Amniotic epithelial cell (primary cell): ENCODE measurements at regions not wholly inside any gene's neighbourhood (a gene's known extent, or its start where the extent isn't known, plus 50 kb on each side); places are given as distances from the start of the nearest gene placed in this dataset.
"Not testable (repeated sequence)": the region's sequence is repeated elsewhere in the genome, so short reads cannot be mapped to it uniquely, and the experiment has no call there.

Source experiments
- DNase-seq: peaks from one replicate; pipeline ENCODE4 v3.0.0-alpha.2; 2010; ENCODE audit warnings: low read depth

DNA sequence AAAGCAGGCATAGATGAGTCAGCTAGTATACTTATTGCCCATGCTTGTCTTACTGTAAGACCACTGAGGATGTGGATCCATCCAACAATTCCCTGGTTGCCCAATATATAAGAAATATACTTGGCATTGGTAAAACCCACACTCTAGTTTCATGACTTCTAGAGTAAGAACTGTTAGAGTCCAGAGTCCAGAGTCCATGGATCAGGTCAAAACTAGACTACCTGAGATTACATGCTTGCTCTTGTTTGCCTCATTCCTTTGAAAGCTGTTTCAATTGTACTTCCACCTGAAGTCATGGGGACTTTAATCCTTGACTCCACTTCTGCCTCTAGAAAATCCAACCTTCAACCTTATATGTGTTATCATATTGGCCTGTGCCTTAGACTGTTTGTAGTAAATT, 707.6 kb upstream of the FAM98A start:
- no peak for DNase-seq

DNA sequence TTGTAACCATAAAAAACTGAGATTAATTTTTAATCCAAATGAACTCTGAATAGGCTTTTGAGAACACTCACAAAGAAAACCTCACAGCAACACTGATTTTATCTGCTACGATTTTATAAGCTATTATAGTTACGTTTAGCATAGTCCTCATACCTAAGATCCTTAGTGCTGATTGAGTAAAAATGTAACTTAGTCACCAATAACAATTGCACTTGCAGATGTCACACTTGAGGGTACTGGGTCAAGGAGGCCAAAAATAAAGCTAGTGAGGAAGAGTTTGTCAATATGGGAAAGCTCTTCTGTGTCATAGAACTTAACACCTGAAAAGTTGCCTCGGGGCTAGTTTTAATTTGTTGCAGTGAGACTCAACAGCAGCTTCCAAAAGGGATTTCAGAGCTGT, 706.5 kb upstream of the FAM98A start:
- no peak for DNase-seq

DNA sequence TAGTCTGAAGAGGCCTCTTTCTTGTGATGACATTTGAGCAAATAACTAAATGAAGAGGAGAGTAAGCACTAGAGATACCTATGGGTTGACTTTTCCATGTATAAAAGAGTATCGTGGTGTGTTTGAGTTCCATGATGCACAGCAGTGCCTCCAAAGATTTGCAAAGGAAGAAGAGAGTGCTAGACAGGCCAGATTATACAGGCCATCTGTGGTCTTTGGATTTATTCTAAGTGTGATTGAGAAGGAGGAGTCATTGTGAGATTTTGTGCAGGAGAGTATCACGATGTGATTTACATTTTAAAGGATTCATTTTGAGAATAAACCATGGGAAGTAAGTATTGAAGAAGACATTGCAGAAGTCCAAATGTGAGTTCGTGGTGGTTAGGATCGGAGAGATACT, 695.9 kb upstream of the FAM98A start:
- no peak for DNase-seq

DNA sequence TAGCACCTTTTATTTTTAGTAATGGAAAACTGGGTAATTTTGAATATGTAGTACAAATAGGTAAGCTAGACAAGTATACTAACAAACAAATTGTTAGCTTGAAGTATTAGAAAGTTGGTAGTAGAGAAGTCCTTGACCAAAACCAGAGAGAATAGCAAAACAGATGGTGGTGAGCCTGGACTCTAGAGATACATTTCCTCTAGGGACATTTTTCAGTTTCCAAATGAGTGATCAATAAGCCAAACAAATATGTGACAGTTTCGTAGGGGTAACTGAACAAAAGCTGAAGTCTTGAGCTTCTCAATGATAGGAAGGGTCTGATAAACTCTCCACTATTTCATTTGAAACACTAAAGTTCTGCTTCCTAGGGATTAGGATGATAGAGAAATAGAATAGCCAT, 692.0 kb upstream of the FAM98A start:
- no peak for DNase-seq

DNA sequence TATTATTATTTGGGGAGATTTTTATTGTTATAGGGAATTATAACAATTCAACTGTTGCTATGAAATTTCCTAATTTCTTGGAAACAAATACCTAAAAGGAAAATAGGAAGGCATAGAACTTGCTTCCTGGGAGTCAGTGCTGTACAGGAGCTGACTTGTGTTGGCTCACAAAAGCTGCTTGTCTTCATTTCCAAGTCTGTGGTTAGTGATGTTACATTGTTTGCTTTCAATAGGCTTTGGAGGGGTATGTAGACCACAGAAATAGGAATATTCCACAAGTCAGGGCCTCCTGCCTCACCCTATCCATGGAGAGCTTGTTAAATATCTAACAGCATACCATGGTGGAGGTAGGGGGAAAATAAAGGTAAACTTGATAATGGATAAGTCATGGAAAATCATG, 688.9 kb upstream of the FAM98A start:
- no peak for DNase-seq

DNA sequence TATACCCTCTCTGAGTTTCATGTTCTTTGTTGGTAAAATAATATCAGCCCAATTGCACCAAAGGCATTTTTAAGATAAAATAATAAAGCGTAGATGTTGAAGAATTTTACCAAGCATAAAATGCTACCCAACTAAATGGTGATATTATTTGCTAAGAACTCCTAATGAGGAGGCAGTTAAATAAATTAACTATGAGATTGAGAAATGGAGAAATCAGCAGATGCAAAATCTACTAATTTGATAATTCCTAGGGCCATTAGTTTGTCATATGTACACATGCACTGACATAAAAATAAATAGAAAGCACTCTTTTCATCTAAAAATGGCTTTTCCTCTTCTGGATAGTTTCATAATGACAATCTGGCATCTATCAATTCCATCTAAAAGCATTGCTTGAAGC, 681.5 kb upstream of the FAM98A start:
- DNase-seq: no peak

DNA sequence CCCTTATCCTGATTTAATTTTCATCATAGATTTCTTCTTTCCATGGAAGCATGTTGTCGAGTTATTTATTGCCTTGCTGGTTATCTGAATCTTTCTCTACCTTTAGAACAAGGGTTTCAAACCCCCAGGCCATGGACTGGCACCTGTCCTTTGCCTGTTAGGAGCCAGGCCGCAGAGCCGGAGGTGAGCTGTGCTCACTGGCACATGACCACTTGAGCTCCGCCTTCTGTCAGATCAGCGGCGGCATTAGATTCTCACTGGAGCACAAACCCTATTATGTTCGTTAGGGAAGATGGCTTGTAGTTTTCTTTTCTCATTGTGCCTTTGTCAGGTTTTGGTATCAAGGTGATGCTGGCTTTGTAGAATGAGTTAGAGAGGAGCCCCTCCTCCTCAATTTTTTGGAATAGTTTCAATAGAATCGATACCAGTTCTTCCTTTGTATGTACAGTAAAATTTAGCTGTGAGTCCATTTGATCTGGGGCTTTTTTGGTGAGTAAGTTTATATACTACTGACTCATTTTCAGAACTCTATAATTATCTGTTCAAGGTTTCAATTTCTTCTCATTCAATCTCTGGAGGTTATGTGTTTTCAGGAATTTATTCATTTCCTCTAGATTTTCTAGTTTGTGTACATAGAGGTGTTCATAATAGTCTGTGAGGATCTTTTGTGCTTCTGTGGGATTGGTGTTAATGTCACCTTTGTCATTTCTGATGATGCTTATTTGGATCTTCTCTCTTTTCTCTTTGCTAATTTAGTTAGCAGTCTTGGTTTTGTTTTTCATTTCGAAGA, 668.0 kb upstream of the FAM98A start:
- no peak for DNase-seq

DNA sequence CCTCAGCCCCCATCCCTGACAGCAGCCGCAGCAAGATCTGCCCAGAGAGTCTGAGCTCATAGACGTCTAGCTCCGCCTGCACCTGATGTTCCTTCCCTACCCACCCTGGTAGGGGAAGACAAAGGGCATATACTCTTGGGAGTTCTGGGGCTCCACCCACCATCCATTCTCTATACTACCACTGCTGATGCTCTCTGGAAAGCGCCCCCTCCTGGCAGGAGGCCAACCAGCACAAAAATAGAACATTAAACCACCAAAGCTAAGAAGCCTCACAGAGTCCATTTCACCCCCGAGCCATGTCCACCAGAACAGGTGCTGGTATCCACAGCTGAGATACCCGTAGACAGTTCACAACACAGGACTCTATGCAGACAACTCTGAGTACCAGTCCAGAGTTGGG, 662.6 kb upstream of the FAM98A start:
- DNase-seq: no peak

DNA sequence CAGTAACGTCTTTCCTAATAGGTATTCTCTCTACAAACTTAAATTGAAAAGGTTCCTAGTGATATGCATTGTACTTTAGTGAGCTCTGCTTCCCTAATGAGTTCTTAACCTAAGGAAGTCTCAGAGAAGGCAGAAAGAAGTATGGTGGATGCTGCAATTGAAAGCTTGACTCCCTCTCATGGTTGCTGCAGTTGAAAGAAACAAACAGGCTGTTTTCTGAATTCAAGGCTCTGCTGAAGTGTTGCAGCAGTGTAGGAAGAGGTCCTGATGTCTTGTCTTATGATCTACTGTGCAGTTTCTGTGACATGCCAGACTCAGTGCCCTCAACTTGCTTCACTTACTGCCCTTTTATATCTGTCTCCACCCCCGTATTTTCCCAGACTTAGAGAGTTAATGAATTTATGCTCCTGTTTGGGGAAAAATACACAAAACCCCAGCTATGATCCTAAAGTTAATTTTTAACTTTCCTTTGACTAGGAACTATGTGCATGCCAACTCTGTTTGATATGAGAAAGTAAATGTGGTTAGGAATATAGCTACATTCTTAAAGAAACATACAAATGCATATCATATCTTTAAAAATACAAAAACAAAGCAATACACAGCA, 655.3 kb upstream of the FAM98A start:
- DNase-seq: no peak

DNA sequence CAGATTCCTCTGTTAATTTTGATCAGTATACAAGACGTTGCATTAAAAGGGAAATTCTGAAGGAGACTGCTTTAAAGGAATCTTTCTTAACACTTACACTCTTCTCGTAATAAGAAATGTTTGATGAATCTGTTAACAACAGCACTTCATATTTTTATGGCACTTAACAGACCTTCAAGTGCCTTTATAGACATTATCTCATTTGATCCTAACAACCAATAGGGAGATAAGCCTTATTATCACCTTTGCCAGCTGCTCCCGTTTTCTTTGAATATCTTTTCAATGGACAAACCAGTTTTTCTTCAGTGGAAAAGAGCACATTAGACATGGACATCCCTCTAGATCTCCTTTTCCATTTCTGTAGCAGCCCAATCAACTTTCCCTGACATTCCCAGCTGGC, 653.0 kb upstream of the FAM98A start:
- DNase-seq: no peak

DNA sequence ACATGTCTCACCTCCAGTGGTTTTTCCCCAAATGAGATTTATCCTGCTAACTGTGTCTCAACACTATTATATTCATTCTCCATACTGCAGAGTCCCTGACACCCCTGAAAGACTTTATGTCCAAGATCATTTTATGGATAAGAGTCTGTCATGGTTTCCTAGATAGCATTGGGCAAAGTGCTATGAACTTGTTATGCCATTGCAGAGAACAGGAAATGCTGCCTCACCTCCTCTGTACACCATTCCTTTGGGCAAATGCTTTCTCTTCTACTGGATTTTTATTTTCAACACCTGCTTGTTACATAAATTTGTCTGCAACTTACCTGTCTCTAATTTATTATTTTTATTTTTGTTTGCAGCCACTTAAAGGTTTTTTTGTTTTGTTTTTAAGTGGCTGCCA, 652.5 kb upstream of the FAM98A start:
- no peak for DNase-seq

DNA sequence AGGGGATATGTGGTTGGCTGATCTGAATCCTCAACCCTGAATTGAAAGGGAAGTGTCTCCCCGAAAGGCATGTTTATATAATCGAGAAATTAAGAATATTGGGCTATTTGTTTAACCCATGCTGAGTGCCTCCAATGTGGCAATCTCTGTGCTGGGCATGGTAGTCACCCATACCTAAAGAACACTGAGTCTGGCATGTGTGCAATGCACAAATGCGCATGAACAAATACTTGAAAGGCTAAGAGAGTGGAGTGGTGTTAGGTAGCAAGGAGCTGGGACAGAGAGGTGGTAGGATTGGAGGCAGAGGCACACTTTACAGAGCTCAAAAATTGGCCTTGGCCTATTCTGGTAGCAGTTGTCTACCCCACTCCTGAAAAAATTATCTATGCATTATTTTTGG, 645.1 kb upstream of the FAM98A start:
- no peak for DNase-seq

DNA sequence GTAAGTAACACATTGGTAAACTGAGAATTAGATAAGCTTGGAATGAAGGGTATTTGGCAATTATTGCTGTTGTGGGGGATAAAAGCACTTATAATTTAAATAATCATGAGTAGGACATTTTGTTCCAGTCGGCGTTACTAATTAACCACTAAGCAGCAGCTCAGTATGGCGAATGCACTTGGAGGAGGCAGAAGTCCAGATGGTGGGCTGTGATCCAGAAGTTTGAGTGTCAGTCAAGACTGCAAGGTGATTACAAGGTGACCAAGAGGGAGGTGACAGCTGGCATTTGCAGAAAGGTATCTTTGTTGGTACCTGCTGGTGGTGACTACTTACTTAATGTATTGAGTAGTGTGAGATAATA, 643.6 kb upstream of the FAM98A start:
- DNase-seq: no peak

DNA sequence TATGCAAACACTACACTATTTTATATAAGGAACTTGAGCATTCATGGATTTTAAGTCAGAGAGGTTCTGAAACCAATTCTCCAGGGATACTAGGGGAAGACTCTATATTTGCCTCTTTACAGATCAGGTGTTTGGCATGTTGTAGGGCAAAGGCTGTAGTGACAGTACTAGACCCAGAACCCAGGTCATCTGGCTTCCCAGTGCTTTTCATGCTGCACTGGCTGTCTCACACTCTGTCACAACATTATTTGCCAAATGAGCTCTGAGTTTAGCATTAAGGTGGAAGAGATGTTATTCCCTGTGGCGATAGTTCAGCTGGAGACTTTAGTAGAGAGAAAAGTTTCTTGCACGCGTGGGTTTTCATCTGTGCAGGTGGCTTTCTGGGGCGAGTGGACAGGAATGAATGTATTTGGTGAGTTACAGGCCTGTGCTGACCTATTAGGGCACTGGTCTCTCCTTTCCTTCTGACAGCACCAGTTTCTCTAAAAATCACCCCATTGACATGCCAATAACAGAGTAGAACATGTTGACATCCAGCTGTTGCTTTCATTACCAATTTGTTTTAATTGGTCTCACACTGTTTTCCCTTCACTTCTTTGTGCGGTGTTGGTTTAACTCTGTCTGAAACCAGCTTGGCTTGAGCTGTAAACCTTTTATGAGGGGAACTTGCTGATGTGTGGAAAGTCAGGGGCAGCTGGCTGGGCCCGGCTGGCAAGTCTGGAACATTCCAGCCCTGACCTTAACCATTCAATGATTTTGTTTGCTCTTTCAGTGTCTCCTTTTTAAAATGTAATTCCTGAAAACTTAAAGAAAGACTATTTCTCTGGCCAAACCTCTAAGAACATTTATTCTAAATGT, 643.0 kb upstream of the FAM98A start:
- no peak for DNase-seq

DNA sequence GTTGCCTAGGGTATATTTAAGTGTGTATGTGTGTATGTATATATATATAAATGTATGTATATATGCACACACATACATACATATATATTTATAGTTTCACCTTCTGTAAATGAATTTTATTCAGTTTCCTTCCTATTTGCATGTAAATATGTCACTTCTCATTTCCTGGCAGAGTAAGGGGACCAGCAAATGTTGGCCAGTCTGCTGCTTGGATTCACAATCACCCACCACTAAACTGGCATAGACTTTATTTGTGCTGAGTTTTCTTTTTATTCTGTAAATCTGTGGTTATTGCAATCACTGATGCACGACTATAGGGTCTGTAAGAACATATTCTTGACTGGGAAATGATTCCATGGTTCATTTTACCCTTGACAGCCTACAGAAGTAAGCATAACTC, 640.4 kb upstream of the FAM98A start:
- no peak for DNase-seq

DNA sequence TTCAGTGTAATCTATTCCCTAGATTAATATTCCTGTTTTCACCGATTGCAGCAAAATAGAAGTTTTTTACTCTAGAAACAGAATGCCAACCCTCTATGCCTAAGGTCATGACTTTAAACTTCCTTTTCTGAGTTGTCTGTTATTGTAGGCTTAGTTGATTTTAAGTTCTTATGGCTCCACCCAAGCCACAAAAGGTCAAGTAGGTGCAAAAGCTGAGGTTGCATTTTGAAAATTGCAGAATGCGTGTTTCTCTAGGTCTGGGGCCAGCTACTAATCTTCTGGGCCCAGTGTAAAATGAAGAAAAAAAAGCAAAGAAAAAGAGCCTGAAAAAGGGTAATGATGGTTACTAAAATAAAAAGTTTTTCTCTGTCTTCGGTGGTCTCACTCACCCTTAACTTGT, 635.7 kb upstream of the FAM98A start:
- DNase-seq: no peak

DNA sequence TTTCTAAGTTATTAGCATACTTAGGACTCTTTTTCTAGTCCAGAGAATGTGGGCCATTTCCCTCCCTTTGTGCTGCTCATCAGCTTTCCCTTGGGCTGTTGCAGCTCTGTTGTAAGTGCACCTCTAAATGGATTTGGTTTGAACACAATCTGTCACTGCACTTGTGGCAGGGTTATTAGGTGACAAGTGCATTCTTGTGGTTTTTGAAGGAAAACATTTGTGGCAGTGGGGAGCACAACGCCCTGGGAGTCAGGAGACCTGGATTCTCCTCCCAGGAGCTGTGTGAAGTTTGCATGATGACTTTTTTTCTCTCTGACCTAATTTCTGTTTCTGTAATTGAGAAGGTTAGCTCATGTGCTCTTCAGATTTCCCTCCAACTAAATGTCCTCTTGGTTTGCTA, 630.9 kb upstream of the FAM98A start:
- no peak for DNase-seq

DNA sequence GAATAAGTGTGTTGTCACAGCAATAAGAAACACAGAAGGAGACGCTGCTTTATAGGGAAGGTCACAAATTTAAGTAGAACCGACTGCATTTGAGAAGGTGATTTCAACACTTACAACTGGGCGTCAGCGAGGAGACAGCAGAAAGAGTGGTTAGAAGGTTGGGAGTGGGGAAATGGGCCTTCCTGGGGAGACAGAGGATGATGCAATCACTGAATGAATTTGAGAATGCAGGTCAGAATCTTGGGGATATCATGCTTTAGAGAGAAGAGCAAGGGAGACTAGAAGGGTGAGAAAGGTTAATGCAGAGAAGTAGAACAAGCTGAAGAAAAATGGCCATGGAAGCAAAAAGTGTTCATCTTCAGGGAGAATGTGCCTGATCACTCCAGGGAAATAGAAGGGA, 616.1 kb upstream of the FAM98A start:
- DNase-seq: no peak

DNA sequence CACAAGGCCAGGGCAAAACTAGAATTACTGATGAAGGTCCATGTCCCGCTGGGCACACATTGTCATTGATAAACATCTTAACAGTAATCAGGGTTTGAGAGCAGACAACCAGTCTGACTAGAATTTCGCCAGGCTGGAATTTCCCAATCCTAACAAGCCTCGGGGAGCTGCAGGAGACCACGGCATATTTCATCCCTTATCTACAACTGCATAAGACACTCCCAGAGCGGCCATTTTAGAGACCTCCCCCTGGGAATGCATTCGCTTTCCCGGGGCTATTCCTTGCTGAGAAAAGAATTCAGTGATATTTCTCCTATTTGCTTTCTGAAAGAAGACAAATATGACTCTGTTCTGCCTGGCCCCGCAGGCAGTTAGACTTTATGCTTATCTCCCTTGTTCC, 611.3 kb upstream of the FAM98A start:
- not testable (repeated sequence) for DNase-seq

DNA sequence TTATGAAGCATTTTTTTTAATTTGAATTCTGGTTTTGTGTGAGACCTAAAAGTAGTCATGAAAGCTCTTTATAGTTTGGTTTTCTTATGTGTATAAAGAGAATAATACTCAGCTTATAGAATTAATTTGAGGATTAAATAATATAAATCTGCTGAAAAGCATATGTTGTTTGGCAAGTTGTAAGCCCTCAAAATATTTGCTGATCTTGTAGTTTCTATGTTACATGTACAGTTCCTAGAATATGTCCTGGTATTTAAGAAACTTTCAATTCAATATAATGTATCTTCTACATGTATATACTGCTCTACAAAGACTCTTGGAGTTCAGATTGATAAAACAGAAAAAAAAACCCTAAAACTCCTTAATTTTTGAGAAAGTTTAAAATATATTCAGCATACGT, 605.5 kb upstream of the FAM98A start:
- DNase-seq: no peak

DNA sequence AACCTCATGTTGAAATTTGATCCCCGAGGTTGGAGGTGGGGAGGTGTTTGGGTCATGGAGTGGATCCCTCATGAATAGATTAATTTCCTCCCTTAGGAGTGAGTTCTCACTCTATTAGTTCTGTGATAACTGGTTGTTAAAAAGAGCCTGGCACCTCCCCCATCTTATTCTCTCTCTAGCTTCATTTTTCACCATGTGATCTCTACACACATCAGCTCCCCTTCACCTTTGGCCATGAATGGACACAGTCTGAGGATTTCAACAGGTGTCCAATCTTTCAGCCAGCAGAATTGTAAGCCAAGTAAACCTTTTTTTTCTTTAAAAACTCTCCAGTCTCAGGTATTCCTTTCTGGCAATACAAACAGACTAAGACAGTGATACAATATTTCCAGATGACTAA, 602.0 kb upstream of the FAM98A start:
- no peak for DNase-seq

DNA sequence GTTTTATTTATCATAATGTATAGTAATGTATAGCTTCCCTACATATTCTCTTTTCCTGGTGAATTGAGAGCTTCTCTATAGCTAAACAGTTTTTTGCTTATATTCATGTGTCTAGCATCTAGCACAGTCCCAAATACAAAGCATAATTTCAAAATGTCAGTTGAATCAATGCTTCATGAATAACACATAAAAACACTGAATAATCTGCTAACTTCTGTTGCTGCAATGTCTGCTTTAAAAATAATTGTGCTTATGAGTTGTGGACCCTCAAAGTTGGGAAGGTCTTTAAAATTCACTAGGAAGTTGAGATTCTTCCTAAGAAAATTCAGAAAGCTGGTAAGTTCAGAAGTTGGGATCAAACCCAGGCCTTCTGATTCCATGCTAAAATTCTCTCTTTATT, 600.9 kb upstream of the FAM98A start:
- no peak for DNase-seq

DNA sequence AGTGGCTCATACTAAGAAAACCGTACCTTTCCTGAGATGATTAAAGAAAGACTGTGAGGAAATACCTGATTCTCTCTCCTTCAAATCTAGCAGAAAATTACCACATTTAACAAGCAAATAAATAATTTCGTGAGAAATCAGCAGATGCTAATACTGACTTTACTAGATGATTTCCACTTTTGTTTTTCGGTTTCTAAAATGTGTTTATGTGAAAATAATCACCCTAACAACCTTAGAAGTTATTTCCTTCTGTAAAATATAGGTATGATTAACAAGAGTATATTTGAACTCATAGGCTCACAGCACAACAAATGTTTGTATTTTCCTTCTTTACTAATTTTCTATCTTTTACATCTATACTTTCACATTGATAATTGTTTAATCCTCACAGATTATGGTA, 594.1 kb upstream of the FAM98A start:
- DNase-seq: no peak
